ENCODE measurements at regions not wholly inside any gene's neighbourhood (a gene's known extent, or its start where the extent isn't known, plus 50 kb on each side); places are given as distances from the start of the nearest gene placed in this dataset.

DNA sequence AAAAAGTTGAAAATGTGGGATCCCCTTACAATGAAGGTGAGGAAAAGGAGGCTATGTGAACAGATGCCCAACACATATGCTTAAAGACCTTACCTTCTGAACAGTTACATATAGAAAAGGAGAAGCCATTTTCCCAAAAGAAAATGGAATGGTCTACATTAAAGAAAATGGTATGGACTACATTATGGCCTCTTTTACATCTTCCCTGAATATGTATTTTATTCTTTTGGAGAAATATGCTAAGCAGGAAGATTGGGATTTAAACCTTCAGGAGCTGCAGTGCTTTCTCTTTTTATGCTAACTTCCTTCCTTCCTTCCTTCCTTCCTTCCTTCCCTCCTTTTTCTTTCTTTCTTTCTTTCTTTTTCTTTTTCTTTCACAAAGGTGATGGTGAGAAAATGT is 155.4 kb downstream of the SEC23IP start:
- TF ChIP-seq, protein P1, sequence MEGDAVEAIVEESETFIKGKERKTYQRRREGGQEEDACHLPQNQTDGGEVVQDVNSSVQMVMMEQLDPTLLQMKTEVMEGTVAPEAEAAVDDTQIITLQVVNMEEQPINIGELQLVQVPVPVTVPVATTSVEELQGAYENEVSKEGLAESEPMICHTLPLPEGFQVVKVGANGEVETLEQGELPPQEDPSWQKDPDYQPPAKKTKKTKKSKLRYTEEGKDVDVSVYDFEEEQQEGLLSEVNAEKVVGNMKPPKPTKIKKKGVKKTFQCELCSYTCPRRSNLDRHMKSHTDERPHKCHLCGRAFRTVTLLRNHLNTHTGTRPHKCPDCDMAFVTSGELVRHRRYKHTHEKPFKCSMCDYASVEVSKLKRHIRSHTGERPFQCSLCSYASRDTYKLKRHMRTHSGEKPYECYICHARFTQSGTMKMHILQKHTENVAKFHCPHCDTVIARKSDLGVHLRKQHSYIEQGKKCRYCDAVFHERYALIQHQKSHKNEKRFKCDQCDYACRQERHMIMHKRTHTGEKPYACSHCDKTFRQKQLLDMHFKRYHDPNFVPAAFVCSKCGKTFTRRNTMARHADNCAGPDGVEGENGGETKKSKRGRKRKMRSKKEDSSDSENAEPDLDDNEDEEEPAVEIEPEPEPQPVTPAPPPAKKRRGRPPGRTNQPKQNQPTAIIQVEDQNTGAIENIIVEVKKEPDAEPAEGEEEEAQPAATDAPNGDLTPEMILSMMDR (IDR thresholded peaks at IDR 0.05): no peak
- TF ChIP-seq POLR2A (IDR thresholded peaks at IDR 0.05) (no peak), EP300 (IDR thresholded peaks at IDR 0.05) (no peak)

All from tibial nerve (tissue), 4 donors.